HEK293 (cell line): ENCODE measurements at regions not wholly inside any gene's neighbourhood (a gene's known extent, or its start where the extent isn't known, plus 50 kb on each side); places are given as distances from the start of the nearest gene placed in this dataset.

Experiments
- CTCF ChIA-PET: fragments of 350-600 bp; formaldehyde crosslinking; extraction: SDS; loops from one replicate; lab custom pipeline; 2021; ENCODE audit warnings: antibody characterized with exemption; lab: Yijun Ruan, JAX
- POLR2A ChIA-PET: fragments of 300-600 bp; formaldehyde crosslinking; extraction: SDS; loops from one replicate; lab custom pipeline; 2020; ENCODE audit warnings: antibody characterized with exemption, inconsistent platforms; lab: Yijun Ruan, JAX
- H3K27ac ChIP-seq: fragments of 200-500 bp; sonication (Bioruptor generic); 2 replicates; pipeline ENCODE4 v1.5.1; 2014; ENCODE audit warnings: low read depth, low read length, control low read depth, inconsistent platforms; ENCODE audit errors: extremely low read depth
- H3K36me3 ChIP-seq, 2 experiments: fragments of 200-500 bp in 1 of 2; sonication (Bioruptor generic) in 1 of 2; 1 replicate in 1 of 2; 2 replicates in 1 of 2; pipeline ENCODE4 v1.5.1; 2014 to 2017; ENCODE audit warnings: inconsistent platforms in 2 of 2, low read length in 2 of 2; ENCODE audit not compliant: control insufficient read depth in 2 of 2, insufficient read depth in 1 of 2
- H3K4me1 ChIP-seq: fragments of 200-500 bp; sonication (Bioruptor generic); 2 replicates; pipeline ENCODE4 v1.5.1; 2014; ENCODE audit warnings: mild to moderate bottlenecking, low read length, inconsistent platforms; ENCODE audit not compliant: control insufficient read depth, insufficient read depth
- H3K4me3 ChIP-seq: 2 replicates; pipeline ENCODE4 v1.5.1; 2011; ENCODE audit warnings: low read depth, mild to moderate bottlenecking, control low read depth, low read length, moderate library complexity
- H3K9me3 ChIP-seq: fragments of 200-500 bp; sonication (Bioruptor generic); 2 replicates; pipeline ENCODE4 v1.5.1; 2014; ENCODE audit warnings: low read depth, low read length, inconsistent platforms; ENCODE audit not compliant: control insufficient read depth, insufficient read depth
- GLIS2 ChIP-seq: fragments of 450-650 bp; formaldehyde crosslinking; IDR thresholded peaks from 2 replicates; pipeline ENCODE4 v1.5.1; 2016; ENCODE audit warnings: missing biosample characterization, missing genetic modification characterization
- WT1 ChIP-seq: fragments of 450-650 bp; formaldehyde crosslinking; IDR thresholded peaks from 2 replicates; pipeline ENCODE4 v1.5.1; 2016; ENCODE audit warnings: missing biosample characterization, missing genetic modification characterization
- ZBTB1 ChIP-seq: fragments of 450-650 bp; formaldehyde crosslinking; IDR thresholded peaks from 2 replicates; pipeline ENCODE4 v1.5.1; 2016; ENCODE audit warnings: missing biosample characterization, missing genetic modification characterization
- ZBTB10 ChIP-seq: fragments of 450-650 bp; formaldehyde crosslinking; IDR thresholded peaks from 2 replicates; pipeline ENCODE4 v1.5.1; 2016; ENCODE audit warnings: missing biosample characterization, missing genetic modification characterization
- ZFP37 ChIP-seq: fragments of 450-650 bp; formaldehyde crosslinking; IDR thresholded peaks from 2 replicates; pipeline ENCODE4 v1.5.1; 2016; ENCODE audit warnings: missing biosample characterization, missing genetic modification characterization
- ZNF146 ChIP-seq: fragments of 450-650 bp; formaldehyde crosslinking; IDR thresholded peaks from 2 replicates; pipeline ENCODE4 v1.5.1; 2016; ENCODE audit warnings: missing biosample characterization, missing genetic modification characterization
- ZNF621 ChIP-seq: fragments of 450-650 bp; formaldehyde crosslinking; IDR thresholded peaks from 2 replicates; pipeline ENCODE4 v1.5.1; 2017; ENCODE audit warnings: missing biosample characterization, missing genetic modification characterization
- ZNF670 ChIP-seq: fragments of 450-650 bp; formaldehyde crosslinking; IDR thresholded peaks from 2 replicates; pipeline ENCODE4 v1.5.1; 2016; ENCODE audit warnings: missing biosample characterization, missing genetic modification characterization, low read depth
- ZNF792 ChIP-seq: fragments of 450-650 bp; formaldehyde crosslinking; IDR thresholded peaks from 2 replicates; pipeline ENCODE4 v1.5.1; 2016; ENCODE audit warnings: missing biosample characterization, missing genetic modification characterization
- TF ChIP-seq, protein P1 (sequence below): fragments of 450-650 bp; formaldehyde crosslinking; IDR thresholded peaks from 2 replicates; pipeline ENCODE4 v1.5.1; 2016; ENCODE audit warnings: missing biosample characterization, missing genetic modification characterization
- TF ChIP-seq, protein P2 (sequence below): fragments of 450-650 bp; IDR thresholded peaks from 2 replicates; pipeline ENCODE4 v1.5.1; 2018; ENCODE audit warnings: missing biosample characterization, mild to moderate bottlenecking, missing genetic modification characterization

- TF ChIP-seq ZBTB10 (tag by site-specific recombination) (no peak), ZFP37 (tag by site-specific recombination) (no peak), ZNF621 (no peak)
These were observed 329.7 kb downstream of the CTTN start (continued) for GRCh38 chr11:70727899-70728620.

GRCh38 chr11:70729949-70730348, 331.6 kb downstream of the CTTN start:
- Histone ChIP-seq H3K27ac (no peak overlapping the region), H3K4me1 (no peaks in the 10 kb centered on the region), H3K9me3 (no peaks in the 10 kb centered on the region), H3K36me3 (no peaks in the 10 kb centered on the region), H3K4me3 (no peak overlapping the region)
- POLR2A ChIA-PET: interaction anchor here (0.7 kb wide), 1 partner anchor 18 kb away, joined by 6 read pairs; no protein-coding TSS in a partner anchor
- TF ChIP-seq WT1 (tag by site-specific recombination): no peak
- TF ChIP-seq ZNF792 (tag by site-specific recombination): no peak
- TF ChIP-seq, protein P1, sequence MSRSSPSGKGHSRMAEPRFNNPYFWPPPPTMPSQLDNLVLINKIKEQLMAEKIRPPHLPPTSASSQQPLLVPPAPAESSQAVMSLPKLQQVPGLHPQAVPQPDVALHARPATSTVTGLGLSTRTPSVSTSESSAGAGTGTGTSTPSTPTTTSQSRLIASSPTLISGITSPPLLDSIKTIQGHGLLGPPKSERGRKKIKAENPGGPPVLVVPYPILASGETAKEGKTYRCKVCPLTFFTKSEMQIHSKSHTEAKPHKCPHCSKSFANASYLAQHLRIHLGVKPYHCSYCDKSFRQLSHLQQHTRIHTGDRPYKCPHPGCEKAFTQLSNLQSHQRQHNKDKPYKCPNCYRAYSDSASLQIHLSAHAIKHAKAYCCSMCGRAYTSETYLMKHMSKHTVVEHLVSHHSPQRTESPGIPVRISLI (tag by site-specific recombination): no peak
- CTCF ChIA-PET: interaction anchor here (0.6 kb wide), 1 partner anchor 26 kb away, joined by 3 read pairs; no protein-coding TSS in a partner anchor

DNA sequence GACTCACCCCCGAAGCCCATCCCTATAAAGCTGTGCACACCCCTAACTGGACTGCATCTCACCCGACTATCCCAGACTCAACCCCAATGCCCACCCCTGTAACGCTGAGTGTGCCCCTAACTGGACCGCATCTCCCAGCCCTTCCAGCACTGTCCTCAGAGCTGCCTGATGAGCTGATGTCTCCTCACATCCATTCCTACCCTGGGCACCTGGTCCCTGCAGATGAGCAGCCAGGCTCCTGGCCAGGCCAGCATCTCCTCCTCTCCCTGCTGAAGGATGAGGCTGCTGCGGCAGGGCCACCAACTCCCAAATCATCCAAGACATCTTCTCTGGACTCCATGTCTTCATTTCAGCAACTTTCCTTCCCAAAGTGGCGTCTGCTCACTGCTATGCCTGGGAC, 332.1 kb downstream of the CTTN start:
- ChIA-PET POLR2A (no interaction called here), CTCF (interaction anchor here (0.6 kb wide), 1 partner anchor 26 kb away, joined by 3 read pairs; no protein-coding TSS in a partner anchor)
- H3K4me1 ChIP-seq: no peaks in the 10 kb centered on the region
- no peak overlapping the region for H3K27ac ChIP-seq
- H3K9me3 ChIP-seq: no peaks in the 10 kb centered on the region
- no peak overlapping the region for H3K4me3 ChIP-seq
- no peaks in the 10 kb centered on the region for H3K36me3 ChIP-seq
- TF ChIP-seq GLIS2 (no peak), ZBTB1 (tag by site-specific recombination) (no peak)
- TF ChIP-seq, protein P2, sequence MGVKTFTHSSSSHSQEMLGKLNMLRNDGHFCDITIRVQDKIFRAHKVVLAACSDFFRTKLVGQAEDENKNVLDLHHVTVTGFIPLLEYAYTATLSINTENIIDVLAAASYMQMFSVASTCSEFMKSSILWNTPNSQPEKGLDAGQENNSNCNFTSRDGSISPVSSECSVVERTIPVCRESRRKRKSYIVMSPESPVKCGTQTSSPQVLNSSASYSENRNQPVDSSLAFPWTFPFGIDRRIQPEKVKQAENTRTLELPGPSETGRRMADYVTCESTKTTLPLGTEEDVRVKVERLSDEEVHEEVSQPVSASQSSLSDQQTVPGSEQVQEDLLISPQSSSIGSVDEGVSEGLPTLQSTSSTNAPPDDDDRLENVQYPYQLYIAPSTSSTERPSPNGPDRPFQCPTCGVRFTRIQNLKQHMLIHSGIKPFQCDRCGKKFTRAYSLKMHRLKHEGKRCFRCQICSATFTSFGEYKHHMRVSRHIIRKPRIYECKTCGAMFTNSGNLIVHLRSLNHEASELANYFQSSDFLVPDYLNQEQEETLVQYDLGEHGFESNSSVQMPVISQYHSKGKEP (tag by site-specific recombination): no peak

GRCh38 chr11:70731271-70732022, 333.1 kb downstream of the CTTN start:
- Histone ChIP-seq H3K9me3 (no peaks in the 10 kb centered on the region), H3K36me3 (no peaks in the 10 kb centered on the region), H3K4me3 (no peak overlapping the region), H3K4me1 (no peaks in the 10 kb centered on the region), H3K27ac (no peak overlapping the region)
- ChIA-PET CTCF (no interaction called here), POLR2A (no interaction called here)
- no peak for TF ChIP-seq ZNF670 (tag by site-specific recombination)
- 0 out of 2 replicates have a peak, but pooled peaks have one; percentile 20 for TF ChIP-seq ZNF146 (tag by site-specific recombination)
